Activated CD4-positive, alpha-beta T cell treated with anti-CD3 and anti-CD28 coated beads, Interleukin-2, amount 10 ng/mL, durations not matched to agents 7 days and 5 days (primary cell): ENCODE measurements at regions not wholly inside any gene's neighbourhood (a gene's known extent, or its start where the extent isn't known, plus 50 kb on each side); places are given as distances from the start of the nearest gene placed in this dataset.

ENCODE experiments used
- CTCF ChIA-PET: fragments of 350-600 bp; sonication (Branson Sonifier 250); formaldehyde crosslinking; loops from one replicate; lab custom pipeline; 2021; ENCODE audit warnings: antibody characterized with exemption; lab: Charles Lee
- POLR2A ChIA-PET: fragments of 350-600 bp; sonication (Branson Sonifier 250); formaldehyde crosslinking; loops from one replicate; lab custom pipeline; 2021; ENCODE audit warnings: antibody characterized with exemption; lab: Charles Lee
- DNase-seq: peaks from one replicate; pipeline ENCODE4 v3.0.0-alpha.2; 2020
- H3K27ac Mint-ChIP-seq: one replicate; pipeline ENCODE4 v1.8.0; 2021; ENCODE audit warnings: mild to moderate bottlenecking, moderate library complexity, mixed read lengths
- H3K27me3 Mint-ChIP-seq: one replicate; pipeline ENCODE4 v1.8.0; 2021; ENCODE audit warnings: mixed read lengths
- H3K36me3 Mint-ChIP-seq: one replicate; pipeline ENCODE4 v1.8.0; 2021; ENCODE audit warnings: low read depth, mixed read lengths
- H3K4me1 Mint-ChIP-seq: one replicate; pipeline ENCODE4 v1.8.0; 2021; ENCODE audit warnings: mixed read lengths
- H3K4me3 Mint-ChIP-seq: one replicate; pipeline ENCODE4 v1.8.0; 2021; ENCODE audit warnings: mild to moderate bottlenecking, moderate library complexity, mixed read lengths
- H3K9me3 Mint-ChIP-seq: one replicate; pipeline ENCODE4 v1.8.0; 2021; ENCODE audit warnings: mixed read lengths

DNA sequence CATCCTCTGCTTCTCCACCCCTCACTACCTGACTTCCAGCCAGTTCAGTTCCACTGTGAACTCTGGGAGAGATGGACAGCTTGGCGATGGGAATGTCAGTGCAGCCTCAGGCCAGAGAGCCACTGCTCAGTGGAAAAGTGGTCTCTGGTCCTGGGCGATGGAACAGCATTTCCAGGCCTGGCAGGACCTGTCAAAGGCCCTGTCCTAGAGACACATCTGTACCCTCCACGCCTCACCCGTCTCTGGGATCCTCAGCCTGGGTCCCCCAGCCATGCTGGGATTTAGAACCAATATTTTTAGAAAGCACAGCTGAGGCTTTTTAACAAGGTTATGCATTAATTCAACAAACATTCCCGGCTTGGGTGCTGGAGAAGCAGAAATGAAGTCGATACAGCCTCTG, 165.7 kb downstream of the MN1 start:
- Mint-ChIP-seq H3K9me3 (no peaks in the 10 kb centered on the region), H3K27me3 (no peaks in the 10 kb centered on the region), H3K4me1 (no peaks in the 10 kb centered on the region), H3K36me3 (no peaks in the 10 kb centered on the region), H3K4me3 (no peak overlapping the region), H3K27ac (no peak overlapping the region)
- POLR2A ChIA-PET: no interaction called here
- no peak for DNase-seq
- CTCF ChIA-PET: interaction anchor here (1.4 kb wide), 1 partner anchor 11 kb away, joined by 3 read pairs; no protein-coding TSS in a partner anchor

DNA sequence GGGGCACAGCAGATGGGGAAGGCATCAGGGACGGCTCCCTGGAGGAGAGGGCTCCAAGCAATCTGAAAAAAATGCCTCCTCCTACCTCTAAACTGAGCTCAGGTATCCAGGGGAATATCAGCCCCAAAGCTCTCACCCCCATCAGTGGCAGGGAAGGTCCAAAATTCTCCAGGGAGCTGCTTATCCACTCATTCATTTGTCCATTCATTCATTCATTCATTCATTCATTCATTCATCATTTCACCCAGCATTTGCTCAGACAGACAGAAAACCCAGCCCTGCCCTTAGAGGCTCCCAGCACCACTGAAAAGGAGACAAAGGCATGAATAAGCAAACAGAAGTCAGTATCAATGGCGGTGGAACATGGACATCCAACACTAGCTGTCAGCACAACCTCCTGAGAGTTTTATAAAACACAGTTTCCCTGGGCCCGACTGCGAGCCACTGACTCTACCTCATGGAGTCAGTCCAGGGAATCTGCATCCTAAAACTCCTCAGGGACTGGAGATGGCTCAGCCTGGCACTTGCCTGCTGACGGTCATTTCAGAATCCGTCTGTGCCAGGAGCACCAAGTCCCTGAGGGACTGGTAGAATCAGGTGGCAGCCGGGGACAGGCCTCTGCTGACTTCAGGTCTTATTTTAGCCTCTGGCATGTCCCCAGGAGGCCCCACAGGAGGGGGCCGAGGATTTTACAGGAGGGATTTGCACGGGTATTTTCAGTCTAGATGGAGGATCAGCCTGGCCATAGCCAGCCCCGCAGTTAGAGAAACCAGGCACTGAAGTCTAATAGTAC, 164.6 kb downstream of the MN1 start:
- H3K9me3 Mint-ChIP-seq: no peaks in the 10 kb centered on the region
- H3K27ac Mint-ChIP-seq: no peak overlapping the region
- no peaks in the 10 kb centered on the region for H3K36me3 Mint-ChIP-seq
- CTCF ChIA-PET: no interaction called here
- DNase-seq: no peak
- POLR2A ChIA-PET: no interaction called here
- H3K4me3 Mint-ChIP-seq: no peak overlapping the region
- no peaks in the 10 kb centered on the region for H3K27me3 Mint-ChIP-seq
- no peaks in the 10 kb centered on the region for H3K4me1 Mint-ChIP-seq

DNA sequence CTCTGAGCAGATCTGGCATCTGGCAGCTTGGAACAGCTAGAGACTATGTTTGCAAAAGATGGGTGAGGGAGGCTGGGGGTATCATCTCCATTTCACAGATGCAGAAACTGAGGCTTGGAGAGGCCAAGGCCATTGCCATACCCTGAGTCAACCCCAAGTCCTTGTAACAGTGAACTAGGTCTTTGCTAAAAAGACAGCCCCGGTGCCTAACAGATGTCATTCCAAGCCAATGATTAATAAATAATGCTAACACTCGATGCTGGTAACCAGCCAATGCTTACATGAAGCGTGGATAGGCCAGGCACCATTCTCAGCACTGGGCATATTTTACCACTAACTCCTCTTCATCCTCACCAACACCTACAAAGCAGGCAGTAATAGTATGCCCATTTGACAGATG, 164.0 kb downstream of the MN1 start:
- DNase-seq: no peak
- Mint-ChIP-seq H3K9me3 (no peaks in the 10 kb centered on the region), H3K27me3 (no peaks in the 10 kb centered on the region), H3K4me1 (no peaks in the 10 kb centered on the region), H3K4me3 (no peak overlapping the region), H3K36me3 (no peaks in the 10 kb centered on the region), H3K27ac (no peak overlapping the region)
- ChIA-PET CTCF (no interaction called here), POLR2A (no interaction called here)

DNA sequence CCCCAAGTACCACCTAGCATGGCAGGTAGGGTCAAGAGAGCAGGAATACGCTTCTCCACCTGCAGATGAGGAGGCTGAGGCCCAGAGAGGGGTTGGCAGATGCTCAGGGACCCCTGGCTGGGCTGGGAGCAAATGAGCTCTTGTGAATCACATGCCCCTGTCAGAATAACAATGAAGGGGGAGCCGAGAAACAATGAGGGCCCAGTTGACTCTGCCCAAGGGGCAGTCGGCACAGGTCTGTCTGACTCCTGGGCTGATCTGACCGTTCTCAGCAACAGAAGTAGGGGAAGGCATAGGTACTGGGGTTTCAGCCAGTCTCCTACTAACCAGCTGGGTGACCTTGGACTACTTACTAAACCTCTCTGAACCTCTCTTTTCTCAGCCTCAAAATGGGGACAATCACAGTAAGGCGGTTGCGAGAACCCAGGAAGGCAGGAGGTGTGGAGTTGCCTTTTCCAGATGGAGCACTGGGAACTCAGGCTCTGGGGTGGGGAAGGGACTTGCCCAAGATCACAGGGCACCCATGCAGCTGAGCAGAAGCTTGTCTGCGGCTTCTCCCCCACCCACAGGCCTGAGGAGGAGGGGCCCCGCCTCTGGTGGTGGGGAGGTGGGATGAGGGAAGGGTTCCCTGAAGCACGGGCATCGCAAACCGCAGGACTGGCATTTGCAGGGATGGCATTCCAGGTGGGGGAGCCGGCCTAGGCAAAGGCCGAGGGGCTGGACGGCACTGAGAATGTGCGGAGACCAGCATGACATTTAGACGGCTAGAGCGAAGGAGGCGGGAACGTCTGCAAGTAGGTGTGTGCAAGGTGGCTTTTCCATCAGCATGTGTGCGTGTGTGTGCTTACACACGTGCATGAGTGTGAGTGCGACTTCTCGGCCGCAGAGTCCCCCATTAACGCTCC, 163.0 kb downstream of the MN1 start:
- Mint-ChIP-seq H3K4me3 (no peak overlapping the region), H3K36me3 (no peaks in the 10 kb centered on the region), H3K9me3 (no peaks in the 10 kb centered on the region), H3K27me3 (no peaks in the 10 kb centered on the region), H3K4me1 (no peaks in the 10 kb centered on the region), H3K27ac (no peak overlapping the region)
- CTCF ChIA-PET: no interaction called here
- DNase-seq: no peak
- POLR2A ChIA-PET: no interaction called here

DNA sequence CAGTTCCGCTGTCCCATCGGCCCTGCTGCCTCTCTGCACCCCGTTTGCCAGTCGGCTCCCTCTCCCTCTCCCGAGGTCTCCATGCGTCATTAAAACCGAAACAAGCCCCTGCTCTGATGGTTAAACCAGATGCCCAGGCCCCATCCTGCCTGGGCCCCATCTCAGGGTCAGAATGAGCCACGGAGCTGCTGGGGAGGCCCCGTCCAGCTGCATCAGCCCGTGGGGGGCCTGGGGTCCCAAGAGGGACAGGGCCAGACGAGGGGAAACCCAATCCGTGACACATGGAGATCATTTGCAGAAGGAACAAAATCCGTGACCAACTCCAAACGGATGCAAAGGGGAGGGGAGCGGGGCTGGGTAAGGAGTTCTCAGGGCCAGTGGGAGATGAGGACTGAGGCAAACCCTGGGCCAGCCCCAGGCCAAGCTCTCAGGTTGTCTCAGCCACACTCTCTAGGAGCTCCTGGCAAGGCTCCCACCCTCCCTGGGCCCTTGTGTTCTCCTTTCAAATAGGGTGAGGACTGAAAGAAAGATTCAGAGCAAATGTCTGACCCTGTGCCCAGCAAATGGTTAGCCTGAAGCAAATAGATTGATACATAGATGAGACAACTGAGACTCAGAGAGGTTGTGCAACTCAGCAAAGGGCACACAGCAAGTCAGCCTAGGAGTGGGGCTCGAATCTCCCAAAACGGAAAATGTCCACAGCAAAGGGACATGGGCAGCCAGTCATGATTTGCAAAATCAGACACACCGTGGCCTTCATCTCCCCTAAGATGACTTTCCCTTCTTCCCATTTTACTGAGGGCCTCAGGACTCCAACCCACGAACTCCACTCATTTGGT, 162.1 kb downstream of the MN1 start:
- Mint-ChIP-seq H3K27ac (no peak overlapping the region), H3K9me3 (no peaks in the 10 kb centered on the region), H3K4me1 (no peaks in the 10 kb centered on the region), H3K27me3 (no peaks in the 10 kb centered on the region), H3K4me3 (no peak overlapping the region), H3K36me3 (no peaks in the 10 kb centered on the region)
- ChIA-PET POLR2A (no interaction called here), CTCF (no interaction called here)
- DNase-seq: no peak

DNA sequence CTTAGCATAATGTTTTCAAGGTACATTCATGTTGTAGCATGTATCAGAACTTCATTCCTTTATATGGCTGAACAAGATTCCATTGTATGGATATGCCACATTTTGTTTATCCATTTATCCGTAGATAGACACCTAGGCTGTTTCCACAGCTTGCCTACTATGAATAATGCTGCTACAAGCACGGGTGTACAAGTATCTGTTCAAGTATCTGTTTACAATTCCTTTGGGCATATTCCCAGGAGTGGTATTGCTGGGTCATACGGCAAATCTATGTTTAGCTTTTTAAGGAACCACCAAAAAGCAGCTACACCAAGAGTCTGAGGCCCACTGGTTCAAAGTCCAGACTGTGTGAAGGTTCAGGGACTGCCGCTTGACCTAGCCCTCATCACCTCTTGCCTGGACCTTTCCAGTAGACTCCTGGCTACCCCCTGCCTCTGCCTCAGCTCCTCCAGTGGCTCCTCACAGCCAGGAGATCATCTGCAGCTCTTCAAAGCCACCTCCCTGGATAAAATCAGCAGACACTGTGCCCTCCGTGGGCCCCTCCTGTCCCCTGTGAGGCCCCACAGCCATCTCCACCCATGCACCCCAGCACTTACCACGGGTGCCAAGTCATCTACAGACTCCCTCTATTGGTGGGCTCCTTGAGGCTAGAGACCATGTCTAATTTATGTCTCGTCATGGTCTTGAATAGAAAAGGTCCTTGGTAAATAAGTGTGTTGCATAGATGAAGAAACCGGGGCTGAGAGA, 160.3 kb downstream of the MN1 start:
- ChIA-PET POLR2A (no interaction called here), CTCF (interaction anchor here (0.7 kb wide), 1 partner anchor 146 kb away, joined by 3 read pairs; no protein-coding TSS in a partner anchor)
- H3K9me3 Mint-ChIP-seq: no peaks in the 10 kb centered on the region
- no peak for DNase-seq
- H3K4me3 Mint-ChIP-seq: no peak overlapping the region
- H3K4me1 Mint-ChIP-seq: no peaks in the 10 kb centered on the region
- no peaks in the 10 kb centered on the region for H3K27me3 Mint-ChIP-seq
- H3K27ac Mint-ChIP-seq: no peak overlapping the region
- H3K36me3 Mint-ChIP-seq: no peaks in the 10 kb centered on the region

DNA sequence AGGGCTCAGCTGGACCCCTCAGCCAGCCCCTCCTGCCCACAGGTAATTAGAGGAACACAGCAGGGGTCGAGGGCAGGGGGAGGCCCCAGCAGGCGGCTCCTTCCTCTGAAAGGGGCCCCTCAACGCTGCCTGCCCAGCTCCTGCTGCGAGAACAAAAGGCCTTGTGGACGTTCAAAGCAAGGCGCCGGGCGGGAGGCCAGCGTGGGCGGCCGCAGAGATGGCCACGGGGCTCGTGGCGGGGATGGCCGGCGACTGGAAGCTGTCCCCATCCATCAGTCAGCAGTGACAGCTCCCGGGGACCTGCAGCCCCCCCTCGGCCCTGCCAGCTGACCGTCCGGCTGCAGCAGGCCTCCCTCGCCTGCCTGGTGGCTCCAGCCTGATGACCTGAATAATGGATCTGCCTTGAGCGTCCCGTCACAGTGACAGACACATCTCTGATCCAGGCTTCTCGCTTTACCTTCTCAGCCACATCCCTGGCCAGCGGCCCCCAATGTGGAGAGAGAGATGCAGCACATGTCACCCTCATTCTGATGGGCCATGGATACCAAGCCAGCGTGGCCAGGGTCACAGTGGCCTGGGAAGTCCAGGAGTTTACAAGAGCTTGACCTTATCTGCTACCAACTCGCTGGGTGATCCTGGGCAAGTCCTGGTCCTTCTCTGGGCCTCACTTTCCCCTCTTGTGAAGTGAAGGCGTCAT, 159.3 kb downstream of the MN1 start:
- Mint-ChIP-seq H3K9me3 (no peaks in the 10 kb centered on the region), H3K27me3 (no peaks in the 10 kb centered on the region), H3K4me3 (no peak overlapping the region), H3K27ac (no peak overlapping the region), H3K36me3 (no peaks in the 10 kb centered on the region), H3K4me1 (no peaks in the 10 kb centered on the region)
- no peak for DNase-seq
- ChIA-PET CTCF (no interaction called here), POLR2A (no interaction called here)

DNA sequence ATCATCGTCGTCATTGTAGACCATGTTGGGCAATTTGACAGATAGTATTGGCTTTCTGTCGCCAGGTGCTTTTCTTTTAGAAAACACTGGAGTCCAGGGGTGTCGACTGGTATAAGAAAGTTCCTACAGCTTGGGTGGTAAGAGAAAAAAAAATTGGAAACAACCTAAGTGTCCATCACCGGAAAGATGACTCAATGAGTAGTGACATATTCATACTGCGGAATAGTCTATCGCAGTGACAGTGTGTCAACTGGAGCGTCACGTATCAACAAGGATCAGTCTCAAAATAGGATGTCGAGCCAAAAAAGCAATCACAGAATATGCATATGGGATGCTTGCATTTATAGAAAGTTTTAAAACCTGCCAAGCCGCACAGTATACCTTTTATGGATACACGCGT, 157.6 kb downstream of the MN1 start:
- no peak for DNase-seq
- Mint-ChIP-seq H3K4me3 (no peak overlapping the region), H3K4me1 (no peaks in the 10 kb centered on the region), H3K36me3 (no peaks in the 10 kb centered on the region), H3K27me3 (no peaks in the 10 kb centered on the region), H3K27ac (no peak overlapping the region), H3K9me3 (no peaks in the 10 kb centered on the region)
- POLR2A ChIA-PET: no interaction called here
- CTCF ChIA-PET: no interaction called here

DNA sequence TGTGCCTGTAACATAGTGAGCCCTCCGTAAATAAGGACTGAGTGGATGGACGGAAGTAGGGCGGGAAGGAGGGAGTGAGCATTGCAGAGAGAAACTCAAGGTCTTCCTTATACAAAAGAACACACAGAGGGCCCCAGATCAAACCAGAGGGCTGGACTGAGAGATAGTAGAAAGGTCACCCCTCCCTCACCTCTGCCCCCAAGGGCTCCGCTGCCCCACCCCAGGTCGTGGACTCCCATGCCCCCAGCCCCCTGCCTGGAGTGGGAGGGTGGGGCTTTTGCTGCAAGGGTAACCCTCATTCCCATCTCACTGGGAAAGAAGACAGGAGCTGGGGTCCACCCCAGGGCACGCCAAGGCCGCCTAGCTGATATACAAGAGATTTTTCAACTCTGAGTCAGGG, 157.0 kb downstream of the MN1 start:
- Mint-ChIP-seq H3K27ac (no peak overlapping the region), H3K27me3 (no peaks in the 10 kb centered on the region), H3K4me1 (no peaks in the 10 kb centered on the region), H3K4me3 (no peak overlapping the region), H3K36me3 (no peaks in the 10 kb centered on the region), H3K9me3 (no peaks in the 10 kb centered on the region)
- DNase-seq: no peak
- ChIA-PET POLR2A (no interaction called here), CTCF (no interaction called here)

DNA sequence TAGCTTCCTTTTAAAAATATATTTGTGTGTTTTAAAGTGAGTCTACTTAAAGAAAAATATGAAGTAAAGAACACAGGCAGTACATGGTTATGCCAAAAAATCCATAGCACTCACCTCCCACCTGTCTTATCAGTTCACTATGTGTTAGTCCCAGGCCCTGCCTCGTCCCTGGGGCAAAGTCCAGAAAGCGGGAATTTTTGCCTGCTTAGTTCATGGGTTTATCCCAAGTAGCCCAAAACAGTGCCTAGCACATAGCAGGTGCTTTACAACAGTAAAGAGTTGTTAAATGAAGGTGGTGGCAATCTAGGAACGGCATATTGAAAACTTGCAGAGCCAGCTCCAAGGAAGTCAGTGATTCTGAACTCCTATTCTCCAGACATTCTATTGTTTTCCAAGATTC, 154.0 kb downstream of the MN1 start:
- H3K4me3 Mint-ChIP-seq: no peak overlapping the region
- no peak overlapping the region for H3K27ac Mint-ChIP-seq
- no peak for DNase-seq
- H3K36me3 Mint-ChIP-seq: no peaks in the 10 kb centered on the region
- H3K27me3 Mint-ChIP-seq: no peaks in the 10 kb centered on the region
- CTCF ChIA-PET: no interaction called here
- POLR2A ChIA-PET: no interaction called here
- H3K4me1 Mint-ChIP-seq: no peaks in the 10 kb centered on the region
- H3K9me3 Mint-ChIP-seq: no peaks in the 10 kb centered on the region

DNA sequence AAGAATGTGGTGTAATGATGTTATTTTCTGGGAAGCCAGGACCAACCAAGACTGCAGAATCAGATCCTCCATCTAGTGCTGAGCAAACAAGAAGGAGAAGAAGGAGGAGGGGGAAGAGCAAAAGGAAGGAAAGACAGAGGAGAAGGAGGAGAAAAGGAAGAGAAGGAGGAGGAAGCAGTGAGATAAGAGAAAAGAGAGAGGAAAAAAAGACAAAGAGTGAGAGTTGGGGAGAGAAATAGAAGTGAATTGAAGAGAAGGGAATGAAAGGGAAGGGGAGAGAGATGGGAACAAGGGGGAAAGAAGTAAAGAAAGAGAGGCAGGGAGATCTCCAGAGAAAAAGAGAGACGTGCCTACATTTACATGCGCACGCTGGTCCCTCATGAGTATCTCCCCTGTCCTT, 153.5 kb downstream of the MN1 start:
- H3K36me3 Mint-ChIP-seq: no peaks in the 10 kb centered on the region
- ChIA-PET CTCF (no interaction called here), POLR2A (no interaction called here)
- H3K4me3 Mint-ChIP-seq: no peak overlapping the region
- DNase-seq: no peak
- no peak overlapping the region for H3K27ac Mint-ChIP-seq
- no peaks in the 10 kb centered on the region for H3K4me1 Mint-ChIP-seq
- H3K9me3 Mint-ChIP-seq: no peaks in the 10 kb centered on the region
- no peaks in the 10 kb centered on the region for H3K27me3 Mint-ChIP-seq

DNA sequence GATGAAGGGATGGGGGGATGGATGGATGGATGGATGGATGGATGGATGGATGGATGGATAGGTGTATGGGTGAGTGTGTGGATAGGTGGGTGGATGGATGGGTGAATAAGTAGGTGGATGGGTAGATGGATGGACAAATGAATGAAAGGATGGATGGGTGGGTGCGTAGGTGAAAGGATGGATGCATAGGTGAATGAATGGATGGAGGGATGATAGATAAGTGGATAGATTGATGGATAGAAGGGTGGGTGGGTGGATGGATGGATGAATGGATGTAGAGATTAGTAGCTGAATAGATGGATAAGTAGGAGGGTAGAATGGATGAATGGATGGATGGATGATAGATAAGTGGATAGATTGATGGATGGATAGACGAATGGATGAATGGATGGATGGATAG, 152.7 kb downstream of the MN1 start:
- no peak for DNase-seq
- CTCF ChIA-PET: no interaction called here

More for the DNA sequence above, 152.7 kb downstream of the MN1 start:
- Mint-ChIP-seq H3K27me3 (no peaks in the 10 kb centered on the region), H3K4me1 (no peaks in the 10 kb centered on the region), H3K9me3 (peaks cover 3% of the 10 kb centered on the region), H3K36me3 (no peaks in the 10 kb centered on the region), H3K4me3 (no peak overlapping the region), H3K27ac (no peak overlapping the region)
- POLR2A ChIA-PET: no interaction called here
